Hypothalamus (tissue), 51 donors: ENCODE measurements at regions not wholly inside any gene's neighbourhood (a gene's known extent, or its start where the extent isn't known, plus 50 kb on each side); places are given as distances from the start of the nearest gene placed in this dataset.
"Not testable (repeated sequence)": the region's sequence is repeated elsewhere in the genome, so short reads cannot be mapped to it uniquely, and the experiment has no call there.

Experiments used
- DNase-seq, 51 donors: peaks; one replicate each; lab custom pipeline; 2025; lab: John Stamatoyannopoulos, UW

- no peak for DNase-seq
Measured at GRCh38 chr7:113405296-113406056, 287.1 kb upstream of the SMIM30 start.

- DNase-seq: no peak
Measured at GRCh38 chr7:113404245-113404644, 285.9 kb upstream of the SMIM30 start.

GRCh38 chr7:113402482-113402881 is 284.1 kb upstream of the SMIM30 start:
- DNase-seq: no peak

GRCh38 chr7:113402005-113402404 is 283.7 kb upstream of the SMIM30 start:
- no peak for DNase-seq

- no peak for DNase-seq
Measured at GRCh38 chr7:113394856-113395255, 276.5 kb upstream of the SMIM30 start.

- DNase-seq: no peak
Measured at GRCh38 chr7:113392841-113393540, 274.6 kb upstream of the SMIM30 start.

GRCh38 chr7:113392421-113392820 is 274.1 kb upstream of the SMIM30 start:
- DNase-seq: no peak

- DNase-seq: no peak
Measured at GRCh38 chr7:113389112-113389646, 270.8 kb upstream of the SMIM30 start.

- DNase-seq: no peak
Measured at GRCh38 chr7:113383638-113384037, 265.3 kb upstream of the SMIM30 start.

- DNase-seq: no peak
Measured at GRCh38 chr7:113379746-113380145, 261.4 kb upstream of the SMIM30 start.

GRCh38 chr7:113374955-113375354 is 256.6 kb upstream of the SMIM30 start:
- no peak for DNase-seq

- no peak for DNase-seq
Measured at GRCh38 chr7:113373863-113374262, 255.5 kb upstream of the SMIM30 start.

- no peak for DNase-seq
Measured at GRCh38 chr7:113371416-113372043, 253.2 kb upstream of the SMIM30 start.

- no peak for DNase-seq
Measured at GRCh38 chr7:113370910-113371309, 252.6 kb upstream of the SMIM30 start.

GRCh38 chr7:113368256-113368655 is 249.9 kb upstream of the SMIM30 start:
- no peak for DNase-seq

GRCh38 chr7:113367041-113367586 is 248.8 kb upstream of the SMIM30 start:
- DNase-seq: no peak

GRCh38 chr7:113366122-113366521 is 247.8 kb upstream of the SMIM30 start:
- DNase-seq: no peak

GRCh38 chr7:113349339-113349738 is 231.0 kb upstream of the SMIM30 start:
- no peak for DNase-seq

GRCh38 chr7:113339661-113340060 is 221.3 kb upstream of the SMIM30 start:
- no peak for DNase-seq

- DNase-seq: no peak
Measured at GRCh38 chr7:113338071-113338696, 219.8 kb upstream of the SMIM30 start.

GRCh38 chr7:113336838-113337237 is 218.5 kb upstream of the SMIM30 start:
- not testable (repeated sequence) for DNase-seq
